Ishikawa (cell line): ENCODE measurements at regions not wholly inside any gene's neighbourhood (a gene's known extent, or its start where the extent isn't known, plus 50 kb on each side); places are given as distances from the start of the nearest gene placed in this dataset.

ENCODE experiments used
- CREB1 ChIP-seq: IDR thresholded peaks from 2 replicates; pipeline ENCODE4 v1.6.1; 2012; ENCODE audit warnings: low read depth
- EGR1 ChIP-seq: IDR thresholded peaks from 2 replicates; pipeline ENCODE4 v1.6.1; 2012
- EP300 ChIP-seq: IDR thresholded peaks from 2 replicates; pipeline ENCODE4 v1.6.1; 2012; ENCODE audit warnings: borderline replicate concordance
- FOXM1 ChIP-seq: IDR thresholded peaks from 2 replicates; pipeline ENCODE4 v1.6.1; 2012; ENCODE audit warnings: low read depth, borderline replicate concordance
- RAD21 ChIP-seq: IDR thresholded peaks from 2 replicates; pipeline ENCODE4 v1.6.1; 2012; ENCODE audit warnings: low read depth
- TCF12 ChIP-seq: IDR thresholded peaks from 2 replicates; pipeline ENCODE4 v1.6.1; 2012; ENCODE audit warnings: low read depth
- TEAD4 ChIP-seq: IDR thresholded peaks from 2 replicates; pipeline ENCODE4 v1.6.1; 2012
- YY1 ChIP-seq: IDR thresholded peaks from 2 replicates; pipeline ENCODE4 v1.6.1; 2012; ENCODE audit warnings: low read depth

- no peak for TF ChIP-seq FOXM1
- TF ChIP-seq EP300 = no peak
- TF ChIP-seq EGR1 = no peak
- no peak for TF ChIP-seq TCF12
These were observed 56.7 kb upstream of the HTR1A start for GRCh38 chr5:64018966-64019365.

DNA sequence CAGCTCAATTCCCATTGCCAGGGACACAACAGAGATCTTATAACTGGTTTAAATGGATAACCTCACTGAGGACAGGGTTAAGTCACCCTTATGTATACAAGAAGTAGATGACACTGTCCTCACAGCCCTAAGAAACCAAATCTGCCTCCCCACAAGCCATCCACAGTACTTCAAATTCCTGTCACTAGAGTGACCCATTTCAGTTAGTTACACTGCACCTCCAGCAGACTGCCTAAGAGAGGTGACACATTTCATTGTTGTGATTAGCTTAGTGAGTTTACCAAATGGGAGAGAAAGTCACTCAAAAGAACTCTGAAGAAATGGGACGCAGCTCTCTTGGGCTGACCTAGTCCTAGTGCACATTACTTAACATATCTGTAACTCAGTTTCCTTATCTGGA, 53.6 kb upstream of the HTR1A start:
- TF ChIP-seq YY1 = no peak
- no peak for TF ChIP-seq RAD21
- TF ChIP-seq TEAD4 = no peak
- no peak for TF ChIP-seq CREB1
